IMR-90 (cell line): ENCODE measurements at regions not wholly inside any gene's neighbourhood (a gene's known extent, or its start where the extent isn't known, plus 50 kb on each side); places are given as distances from the start of the nearest gene placed in this dataset.

Source experiments
- ATAC-seq: fragments of 200-7000 bp; cut with Tn5 transposase; 2 replicates; pipeline ENCODE4 v1.9.1; 2020; ENCODE audit warnings: low read depth, mild to moderate bottlenecking, moderate library complexity
- BruUV-seq: library from RNA; stranded (reverse); fragments of 400-500 nt; replicated peaks from 2 replicates; lab custom pipeline; 2021; lab: Mats Ljungman, UMichigan
- CTCF ChIA-PET: fragments of 300-600 bp; formaldehyde crosslinking; extraction: SDS; loops from one replicate; lab custom pipeline; 2021; ENCODE audit warnings: antibody characterized with exemption; lab: Yijun Ruan, JAX
- POLR2A ChIA-PET: fragments of 300-600 bp; sonication (Branson Sonifier 250); formaldehyde crosslinking; loops from one replicate; lab custom pipeline; 2022; ENCODE audit warnings: antibody characterized with exemption; ENCODE audit not compliant: unreplicated experiment; lab: Charles Lee
- DNase-seq: peaks from one replicate; pipeline ENCODE4 v3.0.0; 2013
- H2AFZ ChIP-seq: replicated peaks from 2 replicates; pipeline ENCODE3; 2013; ENCODE audit warnings: low read length, mild to moderate bottlenecking; ENCODE audit not compliant: poor library complexity
- H2AK5ac ChIP-seq: 2 replicates; pipeline ENCODE4 v1.6.1; 2013; ENCODE audit warnings: low read depth, low read length, inconsistent platforms
- H2AK9ac ChIP-seq: replicated peaks from 2 replicates; pipeline ENCODE3; 2013; ENCODE audit warnings: mild to moderate bottlenecking, low read depth, low read length, moderate library complexity; ENCODE audit not compliant: poor library complexity
- H2BK120ac ChIP-seq: 2 replicates; pipeline ENCODE4 v1.6.1; 2013; ENCODE audit warnings: low read depth, low read length, inconsistent platforms
- H2BK15ac ChIP-seq: 3 replicates; pipeline ENCODE4 v1.6.1; 2013; ENCODE audit warnings: low read depth, low read length, inconsistent platforms
- H2BK20ac ChIP-seq: 2 replicates; pipeline ENCODE4 v1.6.1; 2013; ENCODE audit warnings: low read depth, mild to moderate bottlenecking, inconsistent platforms, low read length, moderate library complexity
- H2BK5ac ChIP-seq: 2 replicates; pipeline ENCODE4 v1.6.1; 2013; ENCODE audit warnings: mild to moderate bottlenecking, low read depth, low read length, inconsistent platforms; ENCODE audit not compliant: poor library complexity, severe bottlenecking
- H3K14ac ChIP-seq: replicated peaks from 2 replicates; pipeline ENCODE4 v1.6.1; 2013; ENCODE audit warnings: low read depth, low read length, inconsistent platforms
- H3K18ac ChIP-seq: 2 replicates; pipeline ENCODE4 v1.6.1; 2013; ENCODE audit warnings: low read depth, low read length, control low read depth
- H3K23ac ChIP-seq: 2 replicates; pipeline ENCODE4 v1.6.1; 2013; ENCODE audit warnings: low read depth, low read length, inconsistent platforms
- H3K27ac ChIP-seq: 2 replicates; pipeline ENCODE4 v1.5.1; 2013; ENCODE audit warnings: mild to moderate bottlenecking, control low read depth, low read length; ENCODE audit not compliant: insufficient read depth
- H3K27me3 ChIP-seq: 2 replicates; pipeline ENCODE4 v1.6.1; 2013; ENCODE audit warnings: low read length; ENCODE audit not compliant: control insufficient read depth, insufficient read depth
- H3K36me3 ChIP-seq: 2 replicates; pipeline ENCODE4 v1.6.1; 2013; ENCODE audit warnings: low read length, mixed read lengths; ENCODE audit not compliant: control insufficient read depth, insufficient read depth
- H3K4ac ChIP-seq: 2 replicates; pipeline ENCODE4 v1.6.1; 2013; ENCODE audit warnings: low read depth, low read length, inconsistent platforms
- H3K4me1 ChIP-seq: 2 replicates; pipeline ENCODE4 v1.6.1; 2013; ENCODE audit warnings: low read length, mixed read lengths; ENCODE audit not compliant: control insufficient read depth, insufficient read depth
- H3K4me2 ChIP-seq: 2 replicates; pipeline ENCODE4 v1.6.1; 2013; ENCODE audit warnings: low read depth, mild to moderate bottlenecking, control low read depth, low read length, moderate library complexity
- H3K4me3 ChIP-seq: 2 replicates; pipeline ENCODE4 v1.5.1; 2013; ENCODE audit warnings: low read depth, mild to moderate bottlenecking, control low read depth, low read length, moderate library complexity; ENCODE audit not compliant: insufficient read depth
- H3K56ac ChIP-seq: 2 replicates; pipeline ENCODE4 v1.6.1; 2013; ENCODE audit warnings: low read length, inconsistent platforms; ENCODE audit not compliant: insufficient read depth; ENCODE audit errors: extremely low read depth
- H3K79me1 ChIP-seq, 2 experiments: 2 replicates each; pipeline ENCODE4 v1.6.1; 2013; ENCODE audit warnings: low read length in 2 of 2, inconsistent platforms in 1 of 2, low read depth in 1 of 2
- H3K9ac ChIP-seq: 2 replicates; pipeline ENCODE4 v1.6.1; 2013; ENCODE audit warnings: low read depth, low read length, control low read depth
- H3K9me1 ChIP-seq: 2 replicates; pipeline ENCODE4 v1.6.1; 2013; ENCODE audit warnings: low read length, inconsistent platforms; ENCODE audit not compliant: insufficient read depth
- H3K9me3 ChIP-seq: 2 replicates; pipeline ENCODE4 v1.6.1; 2013; ENCODE audit warnings: low read length; ENCODE audit not compliant: control insufficient read depth, insufficient read depth
- H4K20me1 ChIP-seq: 2 replicates; pipeline ENCODE4 v1.6.1; 2013; ENCODE audit warnings: low read length, inconsistent platforms; ENCODE audit not compliant: insufficient read depth
- H4K5ac ChIP-seq: 2 replicates; pipeline ENCODE4 v1.6.1; 2013; ENCODE audit warnings: mild to moderate bottlenecking, low read depth, low read length, control low read depth
- H4K8ac ChIP-seq, 2 experiments: 2 replicates each; pipeline ENCODE4 v1.6.1; 2013; ENCODE audit warnings: low read depth in 2 of 2, low read length in 2 of 2, control low read depth in 1 of 2, inconsistent platforms in 1 of 2
- H4K91ac ChIP-seq: 2 replicates; pipeline ENCODE4 v1.6.1; 2013; ENCODE audit warnings: low read depth, low read length, inconsistent platforms; ENCODE audit not compliant: insufficient read depth
- BHLHE40 ChIP-seq: fragments of 150-350 bp; IDR thresholded peaks from 2 replicates; pipeline ENCODE4 v1.6.1; 2016; ENCODE audit warnings: mild to moderate bottlenecking, low read depth, low read length
- CEBPB ChIP-seq: IDR thresholded peaks from 2 replicates; pipeline ENCODE4 v1.6.1; 2012; ENCODE audit warnings: low read depth, low read length, improper control_type of control experiment
- CHD1 ChIP-seq: IDR thresholded peaks from 2 replicates; pipeline ENCODE4 v1.6.1; 2012; ENCODE audit warnings: low read depth, low read length, improper control_type of control experiment
- ELK1 ChIP-seq: fragments of 150-350 bp; IDR thresholded peaks from 2 replicates; pipeline ENCODE4 v1.6.1; 2016; ENCODE audit warnings: low read depth, mild to moderate bottlenecking, low read length, moderate library complexity, borderline replicate concordance
- FOS ChIP-seq: fragments of 150-350 bp; IDR thresholded peaks from 2 replicates; pipeline ENCODE4 v1.6.1; 2016; ENCODE audit warnings: low read depth, low read length
- MAFK ChIP-seq: IDR thresholded peaks from 2 replicates; pipeline ENCODE4 v1.6.1; 2012; ENCODE audit warnings: low read depth, low read length, improper control_type of control experiment
- MAZ ChIP-seq: IDR thresholded peaks from 2 replicates; pipeline ENCODE4 v1.6.1; 2012; ENCODE audit warnings: low read depth, mild to moderate bottlenecking, low read length, improper control_type of control experiment, moderate library complexity, borderline replicate concordance
- MXI1 ChIP-seq: IDR thresholded peaks from 2 replicates; pipeline ENCODE4 v1.6.1; 2012; ENCODE audit warnings: low read depth, mild to moderate bottlenecking, low read length, moderate library complexity, borderline replicate concordance
- NFE2L2 ChIP-seq: fragments of 150-350 bp; IDR thresholded peaks from 2 replicates; pipeline ENCODE4 v1.6.1; 2016; ENCODE audit warnings: low read depth, mild to moderate bottlenecking, low read length
- POLR2A ChIP-seq: IDR thresholded peaks from 2 replicates; pipeline ENCODE4 v1.6.1; 2012; ENCODE audit warnings: mild to moderate bottlenecking, low read depth, low read length
- RAD21 ChIP-seq: IDR thresholded peaks from 2 replicates; pipeline ENCODE4 v1.6.1; 2012; ENCODE audit warnings: low read length, improper control_type of control experiment
- RCOR1 ChIP-seq: IDR thresholded peaks from 2 replicates; pipeline ENCODE4 v1.6.1; 2012; ENCODE audit warnings: mild to moderate bottlenecking, low read length, improper control_type of control experiment; ENCODE audit not compliant: insufficient replicate concordance
- RFX5 ChIP-seq: IDR thresholded peaks from 2 replicates; pipeline ENCODE4 v1.8.0; 2012; ENCODE audit warnings: low read depth, mild to moderate bottlenecking, low read length, moderate library complexity
- SMC3 ChIP-seq: fragments of 150-350 bp; IDR thresholded peaks from 2 replicates; pipeline ENCODE4 v1.6.1; 2016; ENCODE audit warnings: low read depth, mild to moderate bottlenecking, antibody characterized with exemption, low read length, moderate library complexity
- USF2 ChIP-seq: fragments of 150-350 bp; IDR thresholded peaks from 2 replicates; pipeline ENCODE4 v1.6.1; 2017; ENCODE audit warnings: mild to moderate bottlenecking, antibody characterized with exemption, low read length, low read depth
- WGBS, 2 experiments: methylation state at CpG; one replicate each; pipeline versions ENCODE4 v1.1.5 to v1.1.7; 2013; ENCODE audit warnings: missing lambda C conversion rate in 2 of 2; ENCODE audit not compliant: insufficient read length in 1 of 2; ENCODE audit errors: extremely low coverage in 2 of 2; 5-methylcytosine and 5-hydroxymethylcytosine counted together
- dilution Hi-C: fragments of 300-500 bp; cut with HindIII; formaldehyde crosslinking; loops from one replicate; pipeline ENCODE4 v1.14.3; 2018; ENCODE audit warnings: low sequenced_read_pairs; ENCODE audit not compliant: unreplicated experiment
- in situ Hi-C: fragments of 300-500 bp; cut with MboI; formaldehyde crosslinking; loops from 3 replicates; pipeline ENCODE4 v1.14.3; 2019; ENCODE audit warnings: low sequenced_read_pairs, inconsistent platforms, mixed read lengths
- intact Hi-C: fragments of 100-400 bp; cut with micrococcal nuclease; formaldehyde crosslinking; loops from 2 replicates; pipeline ENCODE4 v1.10.0; 2022
- TF ChIP-seq, protein P1 (sequence below): conservative IDR thresholded peaks from 2 replicates; pipeline ENCODE4 v1.5.1; 2012; ENCODE audit warnings: mild to moderate bottlenecking, low read depth, low read length, improper control_type of control experiment

GRCh38 chr2:172672114-172672513 lies 63.5 kb upstream of the RAPGEF4 start:
- BruUV-seq: no TSS peak
- H3K4me2 ChIP-seq: no peak overlapping the region
- H3K4ac ChIP-seq: no peak overlapping the region; the same call in 1 of the 2 replicates
- dilution Hi-C loops: no loop called here
- H3K27me3 ChIP-seq: no peaks in the 10 kb centered on the region
- H2BK15ac ChIP-seq: no peak overlapping the region
- no peaks in the 10 kb centered on the region for H4K20me1 ChIP-seq
- ChIA-PET POLR2A (no interaction called here), CTCF (interaction anchor here (0.6 to 1.0 kb wide), 2 partner anchors 22 to 87 kb away, joined by 3 to 4 read pairs; no protein-coding TSS in a partner anchor)
- no peak overlapping the region for H3K27ac ChIP-seq
- H3K14ac ChIP-seq: no peak overlapping the region; the same call in 1 of the 2 replicates
- intact Hi-C loops: no loop called here
- H4K5ac ChIP-seq: no peak overlapping the region
- 0 out of 2 replicates have a peak, but pooled peaks cover 2% of the 10 kb centered on the region for H3K9me1 ChIP-seq
- no peak overlapping the region for H3K23ac ChIP-seq
- H2AK5ac ChIP-seq: no peak overlapping the region
- DNase-seq (peak; percentile 77), ATAC-seq (peak; percentile 55; the same call in 1 of the 2 replicates)
- no peak overlapping the region for H4K91ac ChIP-seq
- 0 out of 2 replicates have a peak overlapping the region, but pooled peaks have one; percentile 26 for H3K56ac ChIP-seq
- no CpG with 5 or more reads among the region's 1 CpG for WGBS, 2 experiments
- peak overlapping the region; percentile 57; the same call in 1 of the 2 replicates for H2BK20ac ChIP-seq
- H3K4me1 ChIP-seq: peaks cover 7% of the 10 kb centered on the region; the same call in 1 of the 2 replicates
- peak overlapping the region; percentile 48; the same call in 1 of the 2 replicates for H3K18ac ChIP-seq
- H2AFZ ChIP-seq: no peak overlapping the region
- TF ChIP-seq, protein P1, sequence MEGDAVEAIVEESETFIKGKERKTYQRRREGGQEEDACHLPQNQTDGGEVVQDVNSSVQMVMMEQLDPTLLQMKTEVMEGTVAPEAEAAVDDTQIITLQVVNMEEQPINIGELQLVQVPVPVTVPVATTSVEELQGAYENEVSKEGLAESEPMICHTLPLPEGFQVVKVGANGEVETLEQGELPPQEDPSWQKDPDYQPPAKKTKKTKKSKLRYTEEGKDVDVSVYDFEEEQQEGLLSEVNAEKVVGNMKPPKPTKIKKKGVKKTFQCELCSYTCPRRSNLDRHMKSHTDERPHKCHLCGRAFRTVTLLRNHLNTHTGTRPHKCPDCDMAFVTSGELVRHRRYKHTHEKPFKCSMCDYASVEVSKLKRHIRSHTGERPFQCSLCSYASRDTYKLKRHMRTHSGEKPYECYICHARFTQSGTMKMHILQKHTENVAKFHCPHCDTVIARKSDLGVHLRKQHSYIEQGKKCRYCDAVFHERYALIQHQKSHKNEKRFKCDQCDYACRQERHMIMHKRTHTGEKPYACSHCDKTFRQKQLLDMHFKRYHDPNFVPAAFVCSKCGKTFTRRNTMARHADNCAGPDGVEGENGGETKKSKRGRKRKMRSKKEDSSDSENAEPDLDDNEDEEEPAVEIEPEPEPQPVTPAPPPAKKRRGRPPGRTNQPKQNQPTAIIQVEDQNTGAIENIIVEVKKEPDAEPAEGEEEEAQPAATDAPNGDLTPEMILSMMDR: no peak
- TF ChIP-seq CEBPB: no peak
- TF ChIP-seq MAZ: no peak
- no peak for TF ChIP-seq FOS
- no peak for TF ChIP-seq CHD1
- TF ChIP-seq RCOR1: no peak
- no peak for TF ChIP-seq MXI1
- no peak for TF ChIP-seq RAD21
- TF ChIP-seq RFX5: no peak
- no peak for TF ChIP-seq POLR2A
- no peak for TF ChIP-seq SMC3
- no peak for TF ChIP-seq ELK1
- TF ChIP-seq BHLHE40: no peak
- TF ChIP-seq USF2: no peak
- TF ChIP-seq MAFK: no peak
- TF ChIP-seq NFE2L2: no peak
- peak overlapping the region; percentile 17; the same call in 1 of the 2 replicates for H2BK120ac ChIP-seq
- no peaks in the 10 kb centered on the region for H3K36me3 ChIP-seq
- H3K4me3 ChIP-seq: no peak overlapping the region
- no peak overlapping the region for H3K9ac ChIP-seq
- peak overlapping the region in 1 of 2 experiments; percentile 67; a peak in 1 of 4 replicates for H4K8ac ChIP-seq
- in situ Hi-C loops: no loop called here
- H3K79me1 ChIP-seq: peaks cover 0 to 2% of the 10 kb centered on the region in 2 experiments; a peak in 1 of 4 replicates
- peaks cover 9% of the 10 kb centered on the region; the same call in 1 of the 2 replicates for H3K9me3 ChIP-seq
- no peak overlapping the region for H2AK9ac ChIP-seq
- H2BK5ac ChIP-seq: peak overlapping the region; percentile 75
